ENCODE measurements at regions not wholly inside any gene's neighbourhood (a gene's known extent, or its start where the extent isn't known, plus 50 kb on each side); places are given as distances from the start of the nearest gene placed in this dataset.

DNA sequence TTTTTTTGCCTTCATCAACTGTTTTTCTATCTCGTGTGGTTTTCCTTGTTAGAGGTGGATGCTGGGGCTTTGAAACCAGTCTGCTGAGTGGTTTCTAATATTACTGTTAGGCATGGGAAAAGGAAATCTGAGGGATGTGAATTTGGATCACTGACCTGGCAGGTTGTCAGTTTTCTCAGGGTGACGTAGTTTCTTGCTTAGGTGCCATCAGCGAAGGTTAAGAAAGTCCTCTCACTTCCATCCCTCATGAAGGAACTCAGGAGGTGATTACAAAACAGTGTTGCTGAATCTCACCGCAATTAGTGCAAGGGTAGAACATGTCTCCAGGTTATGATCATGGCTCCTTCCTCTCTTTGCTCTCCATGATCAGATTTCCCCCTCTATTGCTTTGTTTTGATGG, 135.9 kb downstream of the SOX4 start:
- Histone ChIP-seq H3K4me3 (ENCODE audit: insufficient read depth, low read depth, low read length) (no peak overlapping the region), H4K8ac (ENCODE audit: low read depth in 2 of 2, low read length in 2 of 2) (no peak overlapping the region), H3K4me1 (ENCODE audit: control insufficient read depth, insufficient read depth, low read length) (peaks cover 9% of the 10 kb centered on the region), H3K56ac (ENCODE audit: extremely low read depth, insufficient read depth, low read length) (no peak overlapping the region), H2BK120ac (ENCODE audit: low read depth, low read length) (no peak overlapping the region), H3K27ac (ENCODE audit: insufficient read depth, low read length) (no peak overlapping the region), H2AK9ac (replicated peaks; ENCODE audit: low read depth, low read length, poor library complexity) (no peak overlapping the region), H2AFZ (replicated peaks; ENCODE audit: low read length, poor library complexity) (no peak overlapping the region), H2AK5ac (ENCODE audit: low read depth, low read length) (no peak overlapping the region), H3K14ac (replicated peaks; ENCODE audit: low read depth, low read length) (no peak overlapping the region), H3K18ac (ENCODE audit: low read depth, low read length) (no peak overlapping the region), H3K27me3 (ENCODE audit: control insufficient read depth, insufficient read depth, low read length) (no peaks in the 10 kb centered on the region), H3K4me2 (ENCODE audit: low read depth, low read length) (no peak overlapping the region), H3K36me3 (ENCODE audit: control insufficient read depth, insufficient read depth, low read length) (peaks cover 1% of the 10 kb centered on the region; the same call in 1 of the 2 replicates), H4K20me1 (ENCODE audit: insufficient read depth, low read length) (peaks cover 4% of the 10 kb centered on the region; the same call in 1 of the 2 replicates), H3K79me1 (ENCODE audit: low read depth in 1 of 2, low read length in 2 of 2) (peaks cover 0 to 5% of the 10 kb centered on the region in 2 experiments; a peak in 2 of 4 replicates), H2BK20ac (ENCODE audit: low read depth, low read length) (no peak overlapping the region), H3K23ac (ENCODE audit: low read depth, low read length) (no peak overlapping the region), H2BK15ac (ENCODE audit: low read depth, low read length) (no peak overlapping the region), H4K91ac (ENCODE audit: insufficient read depth, low read depth, low read length) (no peak overlapping the region), H2BK5ac (ENCODE audit: low read depth, low read length, poor library complexity, severe bottlenecking) (no peak overlapping the region), H3K4ac (ENCODE audit: low read depth, low read length) (no peak overlapping the region), H4K5ac (ENCODE audit: low read depth, low read length) (no peak overlapping the region), H3K9me1 (ENCODE audit: insufficient read depth, low read length) (no peaks in the 10 kb centered on the region; the same call in 1 of the 2 replicates), H3K9ac (ENCODE audit: low read depth, low read length) (no peak overlapping the region), H3K9me3 (ENCODE audit: control insufficient read depth, insufficient read depth, low read length) (no peaks in the 10 kb centered on the region)
- no CpG with 5 or more reads among the region's 4 CpGs for WGBS, 2 experiments (ENCODE audit: extremely low coverage in 2 of 2, insufficient read length in 1 of 2)
- ChIA-PET CTCF (no interaction called here), POLR2A (ENCODE audit: unreplicated experiment) (no interaction called here)
- intact Hi-C loops (cut with micrococcal nuclease), result no loop called here
- dilution Hi-C loops (cut with HindIII; ENCODE audit: low sequenced_read_pairs, unreplicated experiment), result no loop called here
- ATAC-seq (ENCODE audit: low read depth) (no peak), DNase-seq (no peak)
- in situ Hi-C loops (cut with MboI; ENCODE audit: low sequenced_read_pairs), result no loop called here
- TF ChIP-seq RCOR1 (IDR thresholded peaks at IDR 0.05; ENCODE audit: insufficient replicate concordance, low read length) (no peak), CHD1 (IDR thresholded peaks at IDR 0.05; ENCODE audit: low read depth, low read length) (no peak), POLR2A (IDR thresholded peaks at IDR 0.05; ENCODE audit: low read depth, low read length) (no peak), FOS (IDR thresholded peaks at IDR 0.05; ENCODE audit: low read depth, low read length) (no peak), CEBPB (IDR thresholded peaks at IDR 0.05; ENCODE audit: low read depth, low read length) (no peak)
- TF ChIP-seq, protein P1, sequence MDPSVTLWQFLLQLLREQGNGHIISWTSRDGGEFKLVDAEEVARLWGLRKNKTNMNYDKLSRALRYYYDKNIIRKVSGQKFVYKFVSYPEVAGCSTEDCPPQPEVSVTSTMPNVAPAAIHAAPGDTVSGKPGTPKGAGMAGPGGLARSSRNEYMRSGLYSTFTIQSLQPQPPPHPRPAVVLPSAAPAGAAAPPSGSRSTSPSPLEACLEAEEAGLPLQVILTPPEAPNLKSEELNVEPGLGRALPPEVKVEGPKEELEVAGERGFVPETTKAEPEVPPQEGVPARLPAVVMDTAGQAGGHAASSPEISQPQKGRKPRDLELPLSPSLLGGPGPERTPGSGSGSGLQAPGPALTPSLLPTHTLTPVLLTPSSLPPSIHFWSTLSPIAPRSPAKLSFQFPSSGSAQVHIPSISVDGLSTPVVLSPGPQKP (IDR thresholded peaks at IDR 0.05; ENCODE audit: borderline replicate concordance, low read depth, low read length), result no peak
- no TSS peak for BruUV-seq (replicated peaks)
